ENCODE measurements at regions not wholly inside any gene's neighbourhood (a gene's known extent, or its start where the extent isn't known, plus 50 kb on each side); places are given as distances from the start of the nearest gene placed in this dataset.

GRCh38 chr7:155382802-155383171 lies 75.1 kb upstream of the EN2 start:
- TF ChIP-seq, protein P1, sequence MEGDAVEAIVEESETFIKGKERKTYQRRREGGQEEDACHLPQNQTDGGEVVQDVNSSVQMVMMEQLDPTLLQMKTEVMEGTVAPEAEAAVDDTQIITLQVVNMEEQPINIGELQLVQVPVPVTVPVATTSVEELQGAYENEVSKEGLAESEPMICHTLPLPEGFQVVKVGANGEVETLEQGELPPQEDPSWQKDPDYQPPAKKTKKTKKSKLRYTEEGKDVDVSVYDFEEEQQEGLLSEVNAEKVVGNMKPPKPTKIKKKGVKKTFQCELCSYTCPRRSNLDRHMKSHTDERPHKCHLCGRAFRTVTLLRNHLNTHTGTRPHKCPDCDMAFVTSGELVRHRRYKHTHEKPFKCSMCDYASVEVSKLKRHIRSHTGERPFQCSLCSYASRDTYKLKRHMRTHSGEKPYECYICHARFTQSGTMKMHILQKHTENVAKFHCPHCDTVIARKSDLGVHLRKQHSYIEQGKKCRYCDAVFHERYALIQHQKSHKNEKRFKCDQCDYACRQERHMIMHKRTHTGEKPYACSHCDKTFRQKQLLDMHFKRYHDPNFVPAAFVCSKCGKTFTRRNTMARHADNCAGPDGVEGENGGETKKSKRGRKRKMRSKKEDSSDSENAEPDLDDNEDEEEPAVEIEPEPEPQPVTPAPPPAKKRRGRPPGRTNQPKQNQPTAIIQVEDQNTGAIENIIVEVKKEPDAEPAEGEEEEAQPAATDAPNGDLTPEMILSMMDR (IDR thresholded peaks at IDR 0.05) = no peak
- TF ChIP-seq EZH2 (IDR thresholded peaks at IDR 0.05) = no peak
- TF ChIP-seq EZH2phosphoT487 (IDR thresholded peaks at IDR 0.05) = no peak
